RWPE1 (cell line): ENCODE measurements at regions not wholly inside any gene's neighbourhood (a gene's known extent, or its start where the extent isn't known, plus 50 kb on each side); places are given as distances from the start of the nearest gene placed in this dataset.

Source experiments
- CTCF ChIA-PET: fragments of 350-600 bp; sonication (Branson Sonifier 250); formaldehyde crosslinking; extraction: SDS; loops from one replicate; lab custom pipeline; 2021; lab: Yijun Ruan, JAX
- POLR2A ChIA-PET: fragments of 400-600 bp; formaldehyde crosslinking; extraction: SDS; loops from one replicate; lab custom pipeline; 2020; ENCODE audit warnings: antibody characterized with exemption; ENCODE audit not compliant: low non-redundant PET; lab: Yijun Ruan, JAX
- DNase-seq: peaks from one replicate; pipeline ENCODE4 v3.0.0; 2012; ENCODE audit warnings: low spot score
- H3K27ac ChIP-seq: fragments of 450-650 bp; 2 replicates; pipeline ENCODE4 v1.5.1; 2017
- CTCF ChIP-seq: fragments of 450-650 bp; conservative IDR thresholded peaks from 2 replicates; pipeline ENCODE4 v1.5.1; 2017; ENCODE audit warnings: low read depth, mild to moderate bottlenecking

- ChIA-PET POLR2A (no interaction called here), CTCF (no interaction called here)
- H3K27ac ChIP-seq = no peak overlapping the region
- TF ChIP-seq CTCF = no peak
- no peak for DNase-seq
These were observed 389.3 kb downstream of the SUCLA2 start for GRCh38 chr13:47611664-47612288.

- no peak for TF ChIP-seq CTCF
- ChIA-PET CTCF (no interaction called here), POLR2A (no interaction called here)
- no peak overlapping the region for H3K27ac ChIP-seq
- no peak for DNase-seq
These were observed 390.4 kb downstream of the SUCLA2 start for GRCh38 chr13:47610687-47611086.

GRCh38 chr13:47603365-47603764 is 397.7 kb downstream of the SUCLA2 start:
- no peak overlapping the region for H3K27ac ChIP-seq
- CTCF ChIA-PET = no interaction called here
- no peak for TF ChIP-seq CTCF
- POLR2A ChIA-PET = no interaction called here
- no peak for DNase-seq

- CTCF ChIA-PET = interaction anchor here (0.7 to 1.0 kb wide), 2 partner anchors 624 to 762 kb away, joined by 5 to 6 read pairs; no protein-coding TSS in a partner anchor
- no peak overlapping the region for H3K27ac ChIP-seq
- DNase-seq = peak; percentile 17
- TF ChIP-seq CTCF = peak; percentile 51
- POLR2A ChIA-PET = no interaction called here
These were observed 402.6 kb downstream of the SUCLA2 start for GRCh38 chr13:47598340-47598911.

- DNase-seq = no peak
- CTCF ChIA-PET = no interaction called here
- no peak for TF ChIP-seq CTCF
- no peak overlapping the region for H3K27ac ChIP-seq
- POLR2A ChIA-PET = no interaction called here
These were observed 406.2 kb downstream of the SUCLA2 start for GRCh38 chr13:47594833-47595232.

- no peak for TF ChIP-seq CTCF
- no peak overlapping the region for H3K27ac ChIP-seq
- no peak for DNase-seq
- CTCF ChIA-PET = no interaction called here
- POLR2A ChIA-PET = no interaction called here
These were observed 408.8 kb downstream of the SUCLA2 start for GRCh38 chr13:47592256-47592655.
